ENCODE measurements at regions not wholly inside any gene's neighbourhood (a gene's known extent, or its start where the extent isn't known, plus 50 kb on each side); places are given as distances from the start of the nearest gene placed in this dataset.
"Not testable (repeated sequence)": the region's sequence is repeated elsewhere in the genome, so short reads cannot be mapped to it uniquely, and the experiment has no call there.

GRCh38 chr4:132386130-132386529, 763.0 kb upstream of the PCDH10 start:
- DNase-seq = no peak

- no peak for DNase-seq
Observed at GRCh38 chr4:132387060-132387459, 762.0 kb upstream of the PCDH10 start.

DNA sequence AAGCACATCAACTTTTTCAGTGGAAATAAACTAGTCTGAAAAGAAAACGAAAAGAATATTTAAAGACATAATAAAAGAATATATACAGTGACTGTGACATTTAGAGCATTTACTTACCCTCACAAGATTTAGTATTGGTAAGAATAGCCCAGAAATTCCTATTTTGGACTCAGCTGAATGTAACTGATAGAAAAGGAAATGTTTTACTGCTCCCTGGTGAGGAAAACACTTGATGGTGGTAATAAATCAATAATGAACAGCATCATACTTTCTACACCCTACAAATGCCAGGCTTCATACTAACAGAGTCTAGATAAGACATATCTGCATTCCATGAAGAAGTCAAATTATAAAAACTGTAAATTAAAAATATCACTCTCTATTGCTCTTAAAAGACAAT, 753.5 kb upstream of the PCDH10 start:
- DNase-seq = no peak

DNA sequence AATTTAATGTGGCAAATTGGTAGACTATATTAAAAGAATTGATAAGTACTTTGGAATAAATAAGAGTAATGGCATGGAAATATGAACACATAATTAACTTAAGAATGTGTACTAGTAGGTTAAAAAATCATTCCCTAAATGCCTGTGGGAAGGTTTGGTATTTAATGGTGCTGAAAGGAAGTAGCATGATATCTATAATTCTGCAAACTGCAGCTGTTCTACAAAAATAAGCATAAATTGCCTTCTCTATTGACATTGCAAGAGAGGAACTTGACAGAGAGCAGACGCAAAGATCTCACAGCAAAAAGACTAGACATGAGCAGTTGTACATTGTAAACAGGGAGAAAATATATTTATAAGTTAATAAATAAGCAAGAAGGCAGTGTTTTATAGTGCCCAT, 752.5 kb upstream of the PCDH10 start:
- no peak for DNase-seq

GRCh38 chr4:132417220-132417619, 731.9 kb upstream of the PCDH10 start:
- DNase-seq = no peak

GRCh38 chr4:132427125-132427524, 722.0 kb upstream of the PCDH10 start:
- DNase-seq = no peak

DNA sequence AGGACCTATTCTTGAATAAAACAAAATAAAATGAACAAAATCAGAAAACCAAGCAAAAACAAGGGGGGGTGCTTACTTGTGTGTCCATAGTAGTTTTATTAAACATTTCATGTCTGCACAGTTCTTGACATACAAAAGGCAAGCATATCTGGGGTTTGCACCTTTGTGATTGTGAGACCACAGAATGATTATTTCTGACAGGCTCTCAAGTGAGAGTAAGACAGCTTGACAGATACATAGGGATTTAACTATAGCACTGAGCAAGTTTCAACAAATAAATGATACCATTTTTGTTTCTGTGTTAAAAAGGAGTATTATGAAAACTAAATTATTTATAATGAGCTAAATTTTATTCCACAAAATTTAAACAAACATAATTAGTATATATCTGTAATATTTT, 712.0 kb upstream of the PCDH10 start:
- DNase-seq = no peak

DNA sequence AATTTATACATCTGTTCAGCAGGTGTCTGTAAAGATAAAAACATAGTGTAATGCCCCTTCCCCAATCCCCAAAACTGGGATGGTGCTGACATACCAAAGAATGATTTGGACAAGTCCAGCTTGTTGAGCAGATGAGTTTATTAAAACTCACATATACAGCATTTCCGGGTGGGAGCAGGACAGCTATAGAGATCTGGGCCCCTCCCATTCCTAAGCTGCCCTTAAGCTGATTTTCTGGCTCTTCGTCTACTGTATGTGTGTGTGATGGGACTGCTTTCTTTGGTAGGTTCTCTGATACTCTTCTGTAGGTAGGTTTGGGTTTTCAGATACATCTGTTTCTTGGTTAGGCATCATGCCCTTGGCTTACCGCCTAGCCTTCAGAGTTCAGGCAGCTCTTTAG, 703.7 kb upstream of the PCDH10 start:
- no peak for DNase-seq

GRCh38 chr4:132457987-132458386, 691.1 kb upstream of the PCDH10 start:
- DNase-seq = not testable (repeated sequence)

DNA sequence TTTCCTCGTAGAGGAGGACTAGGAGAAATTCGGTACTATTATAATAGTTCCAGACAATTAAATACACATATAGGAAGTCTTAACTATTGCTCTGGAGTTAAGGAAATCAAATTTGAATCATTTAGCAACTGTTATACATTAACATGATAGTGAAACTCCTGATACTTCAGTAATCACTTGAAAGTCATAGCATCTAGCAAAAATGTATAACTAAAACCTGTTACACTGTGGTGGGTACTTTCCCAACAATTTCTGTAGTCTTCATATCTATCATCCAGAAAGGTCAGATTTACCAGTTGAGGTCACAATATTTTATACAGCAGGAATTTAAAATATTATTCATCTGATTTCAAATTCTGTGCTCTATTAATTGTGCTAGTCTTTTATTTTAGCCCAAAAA, 669.6 kb upstream of the PCDH10 start:
- DNase-seq = no peak

DNA sequence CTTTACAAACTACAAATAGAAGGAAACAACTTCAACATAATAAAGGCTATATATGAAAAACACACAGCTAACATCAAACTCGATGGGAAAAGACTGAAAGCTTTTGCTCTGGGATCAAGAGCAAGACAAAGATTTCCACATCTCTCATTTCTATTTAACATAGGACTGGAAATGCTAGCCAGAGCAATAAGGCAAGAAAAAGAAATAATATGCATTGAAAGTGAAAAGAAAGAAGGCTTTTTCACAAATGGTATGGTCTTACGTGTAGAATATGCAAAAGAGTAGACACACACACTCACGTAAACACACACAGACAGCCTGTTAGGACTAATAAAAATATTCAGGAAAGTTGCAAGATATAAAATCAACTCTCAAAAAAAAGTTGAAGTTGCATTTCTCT, 660.5 kb upstream of the PCDH10 start:
- DNase-seq = no peak

- DNase-seq = no peak
Observed at GRCh38 chr4:132493476-132493875, 655.6 kb upstream of the PCDH10 start.

GRCh38 chr4:132495267-132495812, 653.8 kb upstream of the PCDH10 start:
- DNase-seq = not testable (repeated sequence)

GRCh38 chr4:132498215-132498614, 650.9 kb upstream of the PCDH10 start:
- no peak for DNase-seq

- no peak for DNase-seq
Observed at GRCh38 chr4:132502096-132502552, 647.0 kb upstream of the PCDH10 start.

DNA sequence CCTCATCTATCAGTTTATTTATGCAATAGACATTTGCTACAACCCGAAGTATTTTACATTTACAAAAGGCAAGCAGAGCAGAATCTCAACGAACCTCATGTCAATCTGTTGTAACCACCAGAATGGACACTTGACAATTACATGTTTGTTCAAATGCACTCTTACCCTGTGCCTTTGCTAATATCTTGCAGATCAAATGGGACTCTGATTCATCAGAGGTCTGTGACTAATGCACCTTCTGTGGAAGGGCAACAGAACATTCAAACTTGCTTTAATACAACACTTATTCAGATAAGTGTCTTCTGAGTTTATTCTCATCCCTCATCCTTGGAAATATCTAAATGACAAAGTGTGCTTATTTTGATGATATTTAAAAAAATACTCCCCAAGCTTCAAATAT, 644.7 kb upstream of the PCDH10 start:
- DNase-seq = no peak

- no peak for DNase-seq
Observed at GRCh38 chr4:132506568-132506967, 642.5 kb upstream of the PCDH10 start.

DNA sequence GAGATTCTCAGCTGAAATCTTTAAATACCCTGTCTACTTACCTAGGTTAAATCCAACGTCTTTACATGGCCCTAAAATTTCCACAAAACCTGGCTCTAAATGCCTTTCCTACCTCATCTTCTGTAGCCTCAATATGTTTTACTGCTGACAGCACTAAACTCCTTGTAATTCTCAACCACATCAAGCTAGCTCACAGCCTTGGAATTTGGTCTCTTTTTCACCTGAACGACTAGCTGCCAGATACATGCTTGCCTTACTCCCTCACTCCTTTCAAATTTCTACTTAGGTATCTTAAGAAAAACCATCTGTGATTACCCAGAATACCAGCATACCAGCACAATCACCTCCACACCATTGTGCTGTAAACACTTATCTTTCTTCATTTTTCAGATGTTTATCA, 635.6 kb upstream of the PCDH10 start:
- DNase-seq = no peak

GRCh38 chr4:132526652-132527051, 622.4 kb upstream of the PCDH10 start:
- DNase-seq = no peak

DNA sequence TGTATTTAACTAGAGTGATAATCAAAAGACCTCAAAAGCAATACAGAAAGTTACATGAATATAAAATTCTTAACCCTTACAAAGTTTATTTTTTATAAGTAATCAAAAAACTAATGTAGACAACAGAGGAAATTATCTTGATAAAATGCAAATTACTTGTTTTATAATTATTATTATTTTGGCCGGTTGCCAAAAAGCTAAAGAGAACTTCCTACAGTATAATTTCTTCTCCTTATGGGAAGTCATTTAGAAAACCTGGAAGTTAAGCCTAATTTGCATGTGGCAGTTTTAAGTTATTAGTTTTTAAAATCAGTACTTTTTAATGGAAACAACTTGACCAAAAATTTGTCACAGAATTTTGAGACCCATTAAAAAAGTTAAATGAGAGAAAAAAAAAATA, 621.3 kb upstream of the PCDH10 start:
- no peak for DNase-seq

DNA sequence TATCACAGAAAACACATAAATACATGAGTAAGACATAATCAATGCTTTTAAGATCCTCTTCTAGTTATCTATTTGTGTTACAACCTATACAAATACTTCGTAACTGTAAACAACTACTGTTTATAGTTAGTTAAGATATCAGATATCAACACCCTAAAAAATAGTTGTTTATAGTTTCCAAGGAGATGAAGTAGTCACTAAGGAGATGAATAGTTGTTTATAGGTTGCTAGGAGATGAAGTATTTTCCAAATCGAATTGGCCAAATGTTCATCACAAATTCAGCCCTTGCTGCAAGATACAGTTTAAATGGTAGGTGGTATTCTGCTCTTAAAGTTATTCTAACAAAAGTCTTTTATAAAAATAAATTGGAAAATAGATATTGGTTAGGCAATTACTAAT, 618.2 kb upstream of the PCDH10 start:
- no peak for DNase-seq

DNA sequence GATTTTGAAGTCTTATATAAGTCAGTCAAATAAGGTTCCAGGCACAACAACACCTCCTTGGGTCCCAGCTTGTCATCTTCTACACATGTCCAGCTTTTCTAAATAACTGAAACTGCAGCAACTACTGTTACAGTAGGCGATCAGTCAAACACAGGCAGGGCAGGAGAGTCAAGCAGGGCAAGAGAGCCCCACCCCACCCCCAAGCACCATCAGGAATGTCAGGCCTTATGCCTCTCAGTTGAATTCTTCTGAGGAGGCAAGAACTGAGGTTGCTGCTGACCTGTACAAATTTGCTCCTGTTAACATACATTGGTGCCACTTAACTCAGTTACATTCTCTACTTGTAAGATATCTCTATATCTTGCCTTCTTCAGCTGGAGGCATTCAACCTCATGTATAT, 608.8 kb upstream of the PCDH10 start:
- DNase-seq = no peak

- no peak for DNase-seq
Observed at GRCh38 chr4:132540797-132541196, 608.3 kb upstream of the PCDH10 start.

GRCh38 chr4:132542228-132542627, 606.9 kb upstream of the PCDH10 start:
- DNase-seq = no peak

GRCh38 chr4:132548463-132548862, 600.6 kb upstream of the PCDH10 start:
- DNase-seq = no peak

DNA sequence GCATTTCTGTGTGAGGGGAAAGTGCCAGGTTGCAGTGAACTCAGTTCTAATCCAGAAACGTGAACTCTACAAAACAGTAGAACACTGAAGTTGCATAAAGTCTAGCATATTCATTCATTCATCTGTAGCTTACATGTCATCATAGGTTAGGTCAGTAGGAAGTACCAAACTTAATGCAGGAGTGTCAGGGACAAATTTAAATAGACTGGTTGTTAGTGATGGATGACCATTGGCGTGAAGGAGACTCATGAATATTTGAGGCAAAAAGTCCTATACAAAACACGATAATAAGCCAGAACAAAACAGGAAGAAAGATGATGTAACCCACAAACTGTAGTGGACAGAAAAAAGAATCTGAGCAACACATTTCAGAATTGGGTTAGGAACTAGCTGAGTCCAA, 592.8 kb upstream of the PCDH10 start:
- no peak for DNase-seq

Measured in hematopoietic multipotent progenitor cell treated with erythropoietin and hydrocortisone succinate and interleukin-3 and kit ligand, for 6 days (in vitro differentiated cells).